ENCODE measurements at regions not wholly inside any gene's neighbourhood (a gene's known extent, or its start where the extent isn't known, plus 50 kb on each side); places are given as distances from the start of the nearest gene placed in this dataset.

DNA sequence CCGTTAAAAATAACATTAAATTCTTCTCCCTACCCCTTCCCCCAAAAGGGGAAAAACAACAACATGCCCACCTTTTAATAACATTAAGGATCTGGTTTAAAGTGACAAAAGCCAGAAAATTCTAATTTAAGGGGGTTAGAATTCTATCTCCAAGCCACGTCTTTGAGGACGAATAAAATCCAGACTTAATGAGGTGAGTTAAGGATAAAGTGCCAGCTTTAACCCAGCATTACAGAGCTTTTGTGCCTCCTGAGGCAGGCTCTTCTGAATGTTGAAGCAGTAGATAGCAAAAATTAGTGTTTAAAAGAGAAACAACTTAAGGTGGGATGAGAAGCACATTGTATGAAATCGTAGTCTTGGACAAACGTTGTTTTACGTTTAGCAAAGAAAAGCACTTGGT, 329.0 kb upstream of the MPDZ start:
- H3K27me3 ChIP-seq (ENCODE audit: control insufficient read depth, insufficient read depth, low read length): no peaks in the 10 kb centered on the region
- H3K36me3 Mint-ChIP-seq: no peaks in the 10 kb centered on the region
- ATAC-seq (no peak), DNase-seq (no peak)
- WGBS (ENCODE audit: insufficient coverage): 90% methylated on average over 6 of the region's 6 CpGs
- TF ChIP-seq, protein P1, sequence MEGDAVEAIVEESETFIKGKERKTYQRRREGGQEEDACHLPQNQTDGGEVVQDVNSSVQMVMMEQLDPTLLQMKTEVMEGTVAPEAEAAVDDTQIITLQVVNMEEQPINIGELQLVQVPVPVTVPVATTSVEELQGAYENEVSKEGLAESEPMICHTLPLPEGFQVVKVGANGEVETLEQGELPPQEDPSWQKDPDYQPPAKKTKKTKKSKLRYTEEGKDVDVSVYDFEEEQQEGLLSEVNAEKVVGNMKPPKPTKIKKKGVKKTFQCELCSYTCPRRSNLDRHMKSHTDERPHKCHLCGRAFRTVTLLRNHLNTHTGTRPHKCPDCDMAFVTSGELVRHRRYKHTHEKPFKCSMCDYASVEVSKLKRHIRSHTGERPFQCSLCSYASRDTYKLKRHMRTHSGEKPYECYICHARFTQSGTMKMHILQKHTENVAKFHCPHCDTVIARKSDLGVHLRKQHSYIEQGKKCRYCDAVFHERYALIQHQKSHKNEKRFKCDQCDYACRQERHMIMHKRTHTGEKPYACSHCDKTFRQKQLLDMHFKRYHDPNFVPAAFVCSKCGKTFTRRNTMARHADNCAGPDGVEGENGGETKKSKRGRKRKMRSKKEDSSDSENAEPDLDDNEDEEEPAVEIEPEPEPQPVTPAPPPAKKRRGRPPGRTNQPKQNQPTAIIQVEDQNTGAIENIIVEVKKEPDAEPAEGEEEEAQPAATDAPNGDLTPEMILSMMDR (IDR thresholded peaks at IDR 0.05): no peak
- no peak overlapping the region for H3K27ac ChIP-seq (ENCODE audit: low read length)
- H3K27ac Mint-ChIP-seq: no peak overlapping the region
- H3K9me3 ChIP-seq (ENCODE audit: control insufficient read depth, insufficient read depth, low read length): peaks cover 6% of the 10 kb centered on the region
- peaks cover 2 to 11% of the 10 kb centered on the region in 2 donors for H3K9me3 Mint-ChIP-seq
- no peaks in the 10 kb centered on the region for H3K36me3 ChIP-seq (ENCODE audit: control insufficient read depth, insufficient read depth, low read length)
- no peaks in the 10 kb centered on the region for H3K4me1 ChIP-seq (ENCODE audit: control insufficient read depth, insufficient read depth, low read length)
- no peaks in the 10 kb centered on the region for H3K27me3 Mint-ChIP-seq (ENCODE audit: low read depth in 2 of 2)
- intact Hi-C loops (cut with micrococcal nuclease): no loop called here
- H3K4me1 Mint-ChIP-seq: no peaks in the 10 kb centered on the region
- no peak overlapping the region for H3K4me3 Mint-ChIP-seq
- no peak overlapping the region for H3K4me3 ChIP-seq (ENCODE audit: low read length)

- H3K4me1 ChIP-seq (ENCODE audit: control insufficient read depth, insufficient read depth, low read length): no peaks in the 10 kb centered on the region
- H3K9me3 ChIP-seq (ENCODE audit: control insufficient read depth, insufficient read depth, low read length): peaks cover 6% of the 10 kb centered on the region
- no peaks in the 10 kb centered on the region for H3K4me1 Mint-ChIP-seq
- ATAC-seq (no peak), DNase-seq (no peak)
- H3K36me3 Mint-ChIP-seq: no peaks in the 10 kb centered on the region
- no peaks in the 10 kb centered on the region for H3K36me3 ChIP-seq (ENCODE audit: control insufficient read depth, insufficient read depth, low read length)
- H3K4me3 Mint-ChIP-seq: no peak overlapping the region
- H3K27me3 Mint-ChIP-seq (ENCODE audit: low read depth in 2 of 2): no peaks in the 10 kb centered on the region
- WGBS (ENCODE audit: insufficient coverage): 71% methylated on average over 5 of the region's 6 CpGs
- H3K4me3 ChIP-seq (ENCODE audit: low read length): no peak overlapping the region
- no peak overlapping the region for H3K27ac ChIP-seq (ENCODE audit: low read length)
- TF ChIP-seq, protein P1 (IDR thresholded peaks at IDR 0.05): no peak
- H3K9me3 Mint-ChIP-seq: peaks cover 2 to 14% of the 10 kb centered on the region in 2 donors
- intact Hi-C loops (cut with micrococcal nuclease): no loop called here
- H3K27me3 ChIP-seq (ENCODE audit: control insufficient read depth, insufficient read depth, low read length): no peaks in the 10 kb centered on the region
- no peak overlapping the region for H3K27ac Mint-ChIP-seq
Observed at GRCh38 chr9:13607481-13608441, 328.3 kb upstream of the MPDZ start.

GRCh38 chr9:13606586-13606985, 327.1 kb upstream of the MPDZ start:
- H3K4me1 ChIP-seq (ENCODE audit: control insufficient read depth, insufficient read depth, low read length): no peaks in the 10 kb centered on the region
- H3K36me3 Mint-ChIP-seq: no peaks in the 10 kb centered on the region
- WGBS (ENCODE audit: insufficient coverage): 61% methylated on average over 5 of the region's 5 CpGs

More at GRCh38 chr9:13606586-13606985, 327.1 kb upstream of the MPDZ start:
- TF ChIP-seq, protein P1 (IDR thresholded peaks at IDR 0.05): no peak
- ATAC-seq: no peak
- H3K4me1 Mint-ChIP-seq: no peaks in the 10 kb centered on the region
- Histone ChIP-seq H3K27ac (ENCODE audit: low read length) (no peak overlapping the region), H3K36me3 (ENCODE audit: control insufficient read depth, insufficient read depth, low read length) (no peaks in the 10 kb centered on the region), H3K9me3 (ENCODE audit: control insufficient read depth, insufficient read depth, low read length) (peaks cover 6% of the 10 kb centered on the region), H3K27me3 (ENCODE audit: control insufficient read depth, insufficient read depth, low read length) (no peaks in the 10 kb centered on the region), H3K4me3 (ENCODE audit: low read length) (no peak overlapping the region)
- intact Hi-C loops (cut with micrococcal nuclease): no loop called here
- no peak for DNase-seq
- H3K9me3 Mint-ChIP-seq: peaks cover 2 to 23% of the 10 kb centered on the region in 2 donors
- H3K4me3 Mint-ChIP-seq: no peak overlapping the region
- no peaks in the 10 kb centered on the region for H3K27me3 Mint-ChIP-seq (ENCODE audit: low read depth in 2 of 2)
- no peak overlapping the region for H3K27ac Mint-ChIP-seq

Data from natural killer cell (primary cell).